ENCODE measurements at regions not wholly inside any gene's neighbourhood (a gene's known extent, or its start where the extent isn't known, plus 50 kb on each side); places are given as distances from the start of the nearest gene placed in this dataset.

DNA sequence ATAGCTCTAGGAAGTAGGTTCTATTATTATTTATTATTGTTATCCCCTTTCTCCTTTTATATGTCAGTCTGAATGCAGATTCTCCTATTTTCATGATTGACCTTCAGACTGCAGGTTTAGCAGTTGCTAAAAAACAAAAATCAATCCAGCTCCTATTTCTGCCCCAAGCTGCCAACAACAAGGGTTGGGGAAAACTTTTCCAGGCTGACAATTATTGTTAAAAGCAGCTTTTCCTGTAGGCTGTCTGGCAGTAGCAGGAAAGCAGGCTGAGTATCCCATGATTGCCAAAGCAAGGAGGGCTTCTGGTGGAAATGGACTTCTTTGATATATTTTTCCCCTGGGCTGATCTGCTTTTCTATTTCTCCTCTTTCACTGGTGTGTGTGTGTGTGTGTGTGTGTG is 78.0 kb upstream of the CTLA4 start:
- no peak for DNase-seq

DNA sequence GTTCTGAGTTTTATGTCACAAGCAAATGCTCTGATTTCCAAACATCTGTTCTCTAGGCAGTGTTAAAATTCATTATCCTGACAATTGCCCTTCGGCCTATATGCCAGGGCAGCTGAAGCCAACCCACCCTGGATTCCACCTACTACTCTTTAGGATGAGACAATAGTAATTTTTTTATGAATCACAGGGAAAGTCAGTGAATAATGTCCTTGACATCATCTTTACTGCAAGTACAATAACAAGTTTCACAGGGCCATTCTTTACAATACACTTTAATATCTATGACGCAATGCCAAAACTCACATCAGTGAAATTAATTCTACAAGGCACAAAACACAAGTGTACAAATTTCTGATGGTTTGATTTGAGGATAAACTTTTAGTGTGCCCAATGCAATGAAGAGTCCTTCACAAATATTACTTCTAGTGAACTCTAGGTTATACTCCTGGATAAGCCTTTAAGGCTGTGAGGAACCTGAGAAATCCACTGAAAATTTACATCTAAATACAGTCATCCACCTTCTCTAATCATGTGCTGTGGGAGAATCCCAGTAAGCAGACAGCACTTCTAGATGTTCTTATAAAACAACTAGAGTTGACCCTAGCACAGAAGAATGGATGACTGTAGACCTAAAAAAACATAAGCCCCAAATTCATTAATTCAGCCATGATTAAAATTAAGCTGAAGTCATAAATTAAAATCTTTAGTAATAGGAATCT is 77.3 kb upstream of the CTLA4 start:
- no peak for DNase-seq

DNA sequence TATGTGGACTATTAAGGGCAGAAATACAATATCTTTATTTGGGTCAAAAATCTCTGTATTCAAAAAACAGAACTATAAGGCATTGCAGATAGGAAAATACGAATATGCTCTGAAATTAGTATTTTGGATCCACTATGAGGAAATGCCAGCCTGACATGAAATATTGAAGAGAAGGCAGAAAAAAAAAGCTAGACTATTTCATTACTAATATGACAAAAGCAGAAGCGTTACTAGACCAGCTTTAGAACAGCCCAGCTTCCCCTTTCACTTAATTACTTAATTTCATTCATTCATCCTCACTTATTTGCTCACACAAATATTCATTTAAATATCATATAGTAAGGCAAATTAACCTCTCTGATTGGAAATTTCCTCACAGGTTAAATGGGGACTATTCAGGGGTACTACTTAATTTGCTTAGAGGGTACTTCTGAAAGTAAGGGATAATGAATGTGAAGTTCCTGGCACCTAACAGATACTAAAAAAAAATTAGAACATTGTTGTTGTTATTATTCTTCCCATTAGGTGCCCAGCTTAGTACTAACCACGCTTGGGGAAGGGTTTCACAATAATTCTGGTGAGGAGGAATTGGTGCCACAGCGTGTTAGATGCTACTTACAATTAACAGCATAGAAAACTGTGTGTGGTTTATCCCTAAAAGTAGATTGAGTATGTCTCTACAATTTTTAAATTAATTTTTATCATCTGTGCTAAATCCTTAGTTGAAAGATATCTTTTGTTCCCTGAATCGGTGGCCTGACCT is 71.1 kb upstream of the CTLA4 start:
- no peak for DNase-seq

DNA sequence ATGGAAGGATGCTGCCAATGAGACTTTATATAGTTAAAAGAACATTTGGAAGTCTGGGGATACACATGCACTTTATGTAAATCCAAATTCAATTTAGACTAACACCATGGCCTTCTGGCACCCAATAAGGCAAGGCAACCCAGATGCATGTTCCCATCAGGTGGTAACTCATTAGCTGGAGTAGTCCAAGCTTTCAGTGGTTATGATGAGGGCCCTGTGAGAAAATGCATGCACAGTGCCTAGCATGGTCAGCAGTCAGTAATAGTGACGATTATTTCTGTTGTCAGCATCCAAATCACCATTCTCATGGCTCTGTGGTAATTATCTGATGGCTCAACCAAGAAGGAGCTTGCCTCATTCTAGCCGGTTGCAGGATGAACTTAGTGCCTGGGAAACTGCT is 70.3 kb upstream of the CTLA4 start:
- DNase-seq: no peak

DNA sequence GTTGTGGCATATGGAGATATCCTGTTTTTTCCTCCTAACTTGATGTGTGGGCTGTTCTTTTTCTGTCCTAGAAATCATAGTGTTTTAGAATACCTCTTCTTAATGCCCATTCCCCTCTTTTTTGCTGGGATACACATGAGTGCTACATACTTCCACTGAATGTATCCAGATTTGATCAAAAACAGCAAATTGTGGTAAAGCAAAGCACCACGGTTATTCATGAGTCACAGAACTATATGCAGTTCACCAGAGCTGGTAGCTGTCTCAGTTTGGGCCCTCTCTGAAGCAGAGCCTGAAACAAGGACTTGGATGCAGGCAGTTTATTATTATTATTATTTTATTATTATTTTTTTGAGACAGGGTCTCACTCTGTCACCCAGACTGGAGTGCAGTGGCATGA is 69.9 kb upstream of the CTLA4 start:
- no peak for DNase-seq

DNA sequence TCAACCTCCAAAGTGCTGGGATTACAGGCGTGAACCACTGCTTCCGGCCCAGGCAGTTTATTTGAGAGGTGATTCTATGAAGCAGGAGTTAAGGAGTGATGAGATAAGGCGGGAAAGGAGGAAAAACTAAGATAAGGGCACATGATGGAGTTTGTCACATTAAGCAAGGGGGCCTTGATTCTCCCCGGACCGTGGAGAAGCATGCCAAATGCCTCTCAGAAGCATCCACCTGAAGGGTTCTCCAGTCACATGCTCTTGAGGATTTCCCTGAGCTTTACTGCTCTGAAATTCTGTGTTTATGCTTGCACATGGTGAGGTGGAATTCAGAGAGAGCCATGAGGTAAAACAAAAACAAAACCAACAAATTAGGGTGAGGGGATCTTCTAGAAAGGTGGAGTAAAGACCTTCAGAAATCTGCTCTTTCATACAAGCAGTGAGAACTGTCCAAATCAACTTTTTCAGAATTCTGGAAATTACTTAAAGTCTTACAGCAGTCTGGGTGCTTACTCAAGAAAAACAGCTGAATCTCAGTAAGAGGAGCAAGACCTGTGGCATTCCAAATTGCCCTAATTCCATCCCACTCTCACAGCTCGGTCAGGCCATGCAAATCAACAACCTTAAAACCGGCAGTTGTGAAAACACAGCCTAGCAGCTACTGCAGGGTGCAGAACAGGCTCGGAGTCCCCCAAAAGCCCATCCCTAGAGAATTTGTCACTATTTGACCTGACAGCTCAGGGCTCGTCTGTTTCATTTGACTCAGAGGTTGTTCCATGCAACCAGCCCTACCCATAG is 69.1 kb upstream of the CTLA4 start:
- DNase-seq: no peak

DNA sequence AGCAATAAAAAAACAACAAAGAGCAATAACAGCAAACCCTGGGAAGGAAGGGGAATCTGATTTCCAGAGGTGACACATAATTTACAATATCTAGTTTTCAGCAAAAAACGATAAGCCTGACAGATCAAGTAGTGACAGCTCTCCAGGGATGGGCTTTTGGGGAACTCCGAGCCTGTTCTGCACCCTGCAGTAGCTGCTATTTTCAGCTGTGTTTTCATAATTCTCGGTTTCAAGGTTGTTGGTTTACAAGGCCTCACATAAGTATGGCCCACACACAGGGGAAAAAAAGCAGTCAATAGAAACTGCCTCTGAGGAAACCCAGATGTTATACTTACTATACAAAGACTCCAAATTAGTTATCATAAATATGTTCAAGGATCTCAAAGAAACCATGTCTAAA is 67.7 kb upstream of the CTLA4 start:
- DNase-seq: no peak

DNA sequence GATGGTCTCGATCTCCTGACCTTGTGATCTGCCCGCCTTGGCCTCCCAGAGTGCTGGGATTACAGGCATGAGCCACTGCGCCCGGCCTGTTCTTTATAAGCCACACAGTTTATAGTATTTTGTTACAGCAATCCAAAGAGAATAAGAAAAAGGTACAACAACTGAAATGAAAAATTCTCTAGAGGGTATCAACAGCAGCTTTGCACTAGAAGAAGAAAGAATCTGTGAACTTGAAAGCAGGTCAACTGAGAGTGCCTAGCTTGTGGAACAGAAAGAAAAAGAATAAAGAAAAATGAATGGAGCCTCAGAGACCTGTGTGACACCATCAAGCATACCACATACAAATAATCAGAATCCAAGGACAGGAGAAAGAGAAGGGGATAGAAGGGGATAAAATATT is 66.8 kb upstream of the CTLA4 start:
- no peak for DNase-seq

DNA sequence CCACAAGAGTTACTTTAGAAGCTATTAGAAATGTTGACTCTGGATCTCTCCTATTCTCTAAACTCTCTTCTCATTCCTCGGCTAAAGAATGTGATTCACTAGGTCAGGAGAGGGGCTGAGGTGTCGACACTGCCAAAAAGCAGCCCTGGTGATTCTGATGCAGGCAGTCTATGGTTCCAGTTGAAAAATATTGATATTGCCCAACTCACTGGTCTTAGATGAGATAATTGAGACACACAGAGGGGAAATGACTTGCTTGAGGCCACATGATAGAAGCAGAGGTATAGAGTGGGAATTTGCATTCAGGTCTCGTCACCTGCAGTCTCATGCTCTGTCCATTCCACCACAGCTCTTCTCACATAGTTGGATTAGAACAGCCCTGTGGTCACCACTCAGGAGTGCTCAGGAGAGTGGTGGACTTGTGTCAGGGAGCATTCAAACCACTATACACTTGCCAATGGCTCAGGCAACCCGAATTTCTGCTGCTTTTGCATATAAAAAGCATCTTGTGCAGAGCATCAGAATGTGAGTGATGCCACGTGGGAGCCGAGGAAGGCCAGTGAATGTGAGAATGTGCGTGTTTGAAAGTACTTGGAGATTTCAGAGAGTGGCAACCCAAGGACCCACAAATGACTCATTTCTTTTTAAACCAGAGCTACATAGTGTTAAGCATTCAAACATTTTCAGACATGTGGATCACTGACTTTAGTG is 65.1 kb upstream of the CTLA4 start:
- no peak for DNase-seq

DNA sequence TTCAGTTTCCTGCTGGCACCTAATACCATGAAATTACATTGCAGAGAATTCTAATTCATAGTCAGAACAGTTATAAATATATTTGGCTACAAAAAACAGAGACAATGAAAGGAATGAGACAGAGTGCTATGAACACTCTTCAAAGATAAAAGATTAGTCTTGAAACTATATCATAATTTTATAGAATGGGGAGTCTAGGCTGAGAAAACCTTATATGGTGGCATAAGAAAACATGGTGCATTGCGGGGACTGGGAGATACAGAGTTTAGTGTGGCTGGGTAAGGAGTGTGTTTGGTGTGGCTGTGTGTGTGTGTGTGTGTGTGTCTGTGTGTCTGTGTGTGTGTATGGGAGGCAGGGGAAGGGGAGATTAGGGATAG is 64.5 kb upstream of the CTLA4 start:
- no peak for DNase-seq

DNA sequence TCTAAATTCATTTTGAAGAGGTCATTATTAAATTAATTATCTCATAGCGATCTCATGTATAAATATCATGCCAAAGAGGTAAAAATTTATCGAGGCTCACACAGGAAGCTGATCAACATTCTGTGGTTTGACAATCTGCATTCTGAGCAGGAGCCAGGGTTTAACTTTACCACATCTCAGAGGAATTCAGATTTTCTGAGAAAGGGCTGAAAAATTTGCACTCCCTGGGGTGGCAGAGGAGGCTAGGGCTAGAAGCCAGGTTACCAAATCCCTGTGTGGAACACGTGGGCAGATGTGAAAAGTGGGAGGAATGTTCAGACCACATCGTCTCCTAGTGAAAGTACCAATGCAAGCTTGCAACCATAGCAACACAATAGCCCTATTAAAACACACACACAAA is 63.5 kb upstream of the CTLA4 start:
- DNase-seq: no peak

DNA sequence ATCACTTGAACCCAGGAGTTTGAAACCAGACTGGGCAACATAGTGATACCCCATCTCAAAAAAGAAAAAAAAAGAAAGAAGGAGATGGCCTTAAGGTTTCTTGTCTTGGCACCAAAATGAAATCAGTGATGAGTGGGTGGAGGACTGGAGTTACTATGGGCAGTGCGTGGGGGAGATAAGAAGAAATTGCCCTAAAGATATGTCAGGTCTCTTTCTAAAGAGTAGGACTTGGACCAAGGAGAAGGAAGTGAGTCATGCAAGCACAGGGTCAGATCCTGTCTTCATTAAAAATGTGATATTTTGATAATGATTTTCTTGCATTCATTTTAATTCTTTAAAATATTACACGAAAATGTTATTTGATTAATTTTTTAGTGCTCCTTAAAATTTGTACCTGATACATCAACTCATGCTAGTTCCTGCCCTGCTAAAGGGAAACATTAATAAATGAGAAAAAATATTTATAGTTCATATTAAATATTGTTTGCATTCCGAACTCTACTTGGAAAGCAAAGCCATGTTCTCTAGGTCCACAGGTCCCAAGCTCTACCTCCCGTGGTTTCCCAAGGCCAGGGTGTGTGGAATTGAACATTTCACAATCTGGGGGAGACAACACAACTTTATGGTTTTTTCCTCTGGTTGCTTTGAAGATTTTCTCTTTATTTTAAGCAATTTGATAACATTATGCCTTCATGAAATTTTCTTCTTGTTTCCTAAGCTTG is 62.6 kb upstream of the CTLA4 start:
- DNase-seq: no peak

DNA sequence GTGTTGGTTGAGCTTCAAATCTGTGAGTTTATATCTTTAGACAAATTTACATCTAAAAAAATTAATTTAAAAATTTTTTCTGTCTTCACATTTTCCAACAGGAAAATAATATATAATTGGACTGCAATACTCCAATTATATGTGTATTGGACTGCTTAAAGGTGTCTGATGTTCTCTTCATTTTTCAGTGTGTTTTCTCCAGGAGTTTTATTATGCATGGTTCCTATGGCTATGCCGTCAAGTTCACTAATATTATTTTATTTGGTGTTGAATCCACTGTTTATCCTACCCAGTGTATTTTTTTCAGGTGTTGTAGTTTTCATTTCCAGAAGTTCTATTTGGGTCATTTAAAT is 62.1 kb upstream of the CTLA4 start:
- DNase-seq: no peak

DNA sequence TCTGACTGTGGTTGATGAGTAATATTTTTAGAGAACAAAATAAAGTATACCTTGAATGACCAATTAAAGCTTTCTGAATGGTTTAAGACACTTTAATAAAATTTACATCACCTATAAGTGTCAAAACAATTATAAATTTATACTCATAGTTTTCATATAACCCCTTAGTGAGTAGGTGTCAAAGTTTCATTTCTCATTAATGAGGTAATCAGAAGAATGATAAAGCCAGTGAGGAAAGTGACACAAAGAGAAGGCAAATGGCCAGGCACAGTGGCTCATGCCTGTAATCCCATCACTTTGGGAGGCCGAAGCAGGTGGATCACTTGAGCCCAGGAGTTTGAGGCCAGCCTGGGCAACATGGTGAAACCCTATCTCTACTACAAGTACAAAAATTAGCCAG is 60.8 kb upstream of the CTLA4 start:
- no peak for DNase-seq

DNA sequence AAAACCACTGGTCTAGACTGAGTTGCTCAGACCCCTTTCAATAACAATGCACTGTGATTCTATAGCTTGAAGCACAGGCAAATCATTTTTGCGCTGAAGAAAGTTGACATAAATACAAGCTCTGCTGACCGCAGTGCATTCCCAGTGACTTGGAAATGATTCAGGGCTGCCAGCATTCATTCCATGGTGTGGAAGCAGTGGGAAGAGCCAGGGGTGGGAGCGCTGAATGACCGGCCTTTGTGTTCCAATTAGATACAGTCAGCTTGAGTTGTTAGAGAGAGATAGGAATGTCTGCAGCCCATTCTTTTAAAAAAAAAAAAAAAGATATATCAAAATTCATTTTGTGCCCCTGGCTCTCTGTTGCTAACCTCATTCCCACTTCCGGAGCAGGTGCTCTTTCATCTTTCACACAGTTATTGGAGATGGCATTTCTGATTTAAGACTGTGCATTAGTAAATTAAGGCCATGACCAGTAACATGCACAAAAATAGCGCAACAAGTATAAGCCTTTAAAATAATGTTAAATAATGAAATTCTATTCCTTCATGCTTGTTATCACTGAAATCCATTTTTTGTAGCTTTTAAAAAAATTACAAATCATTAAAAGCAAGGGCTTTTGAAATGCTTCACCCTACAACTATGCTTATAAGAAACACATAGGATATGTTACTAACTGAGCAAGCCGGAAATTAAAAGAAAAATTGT is 59.4 kb upstream of the CTLA4 start:
- DNase-seq: no peak

DNA sequence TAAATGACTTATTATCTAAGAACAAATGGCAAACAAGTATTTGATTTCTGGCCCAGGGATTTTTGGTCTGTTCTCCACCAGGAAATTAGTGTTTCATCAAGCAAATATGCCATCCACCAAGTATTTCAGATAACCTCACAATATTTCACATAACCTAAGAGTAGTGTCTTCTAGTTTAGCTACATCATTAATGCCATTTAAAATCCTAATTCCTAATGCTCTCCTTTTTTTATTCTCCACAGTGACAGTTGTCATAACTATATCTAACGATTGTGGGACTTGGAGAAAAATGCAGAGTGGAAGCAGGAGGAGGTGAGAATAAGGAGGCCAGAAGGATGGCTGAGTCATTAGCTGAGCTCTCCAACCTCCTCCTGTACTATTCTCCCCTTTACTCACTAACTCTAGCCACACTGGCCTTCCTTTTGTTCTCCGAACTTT is 58.5 kb upstream of the CTLA4 start:
- no peak for DNase-seq

DNA sequence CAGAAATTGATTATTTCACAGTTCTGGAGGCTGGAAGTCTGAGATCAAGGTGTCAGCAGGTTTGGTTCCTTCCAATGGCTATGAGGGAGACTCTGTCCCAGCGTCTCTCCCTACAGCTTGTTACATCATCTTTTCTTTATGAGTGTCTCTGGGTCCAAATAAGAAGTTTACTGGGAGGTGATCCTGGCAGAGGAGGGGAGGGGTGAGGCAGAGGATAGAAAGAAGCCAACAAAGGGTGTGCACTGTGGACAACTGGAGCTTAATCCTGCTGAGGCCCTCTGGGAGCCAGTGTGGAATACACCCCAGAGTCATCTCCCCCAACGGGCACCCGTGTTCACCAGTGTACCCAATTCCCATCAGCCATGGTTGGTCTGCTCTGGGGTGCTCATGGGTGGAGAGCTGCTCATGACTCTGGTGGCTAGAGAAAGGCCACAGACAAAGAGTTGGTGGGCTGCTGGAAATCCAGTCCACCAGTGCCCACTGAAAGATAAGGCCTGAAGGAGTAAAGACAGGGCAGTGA is 57.5 kb upstream of the CTLA4 start:
- no peak for DNase-seq

DNA sequence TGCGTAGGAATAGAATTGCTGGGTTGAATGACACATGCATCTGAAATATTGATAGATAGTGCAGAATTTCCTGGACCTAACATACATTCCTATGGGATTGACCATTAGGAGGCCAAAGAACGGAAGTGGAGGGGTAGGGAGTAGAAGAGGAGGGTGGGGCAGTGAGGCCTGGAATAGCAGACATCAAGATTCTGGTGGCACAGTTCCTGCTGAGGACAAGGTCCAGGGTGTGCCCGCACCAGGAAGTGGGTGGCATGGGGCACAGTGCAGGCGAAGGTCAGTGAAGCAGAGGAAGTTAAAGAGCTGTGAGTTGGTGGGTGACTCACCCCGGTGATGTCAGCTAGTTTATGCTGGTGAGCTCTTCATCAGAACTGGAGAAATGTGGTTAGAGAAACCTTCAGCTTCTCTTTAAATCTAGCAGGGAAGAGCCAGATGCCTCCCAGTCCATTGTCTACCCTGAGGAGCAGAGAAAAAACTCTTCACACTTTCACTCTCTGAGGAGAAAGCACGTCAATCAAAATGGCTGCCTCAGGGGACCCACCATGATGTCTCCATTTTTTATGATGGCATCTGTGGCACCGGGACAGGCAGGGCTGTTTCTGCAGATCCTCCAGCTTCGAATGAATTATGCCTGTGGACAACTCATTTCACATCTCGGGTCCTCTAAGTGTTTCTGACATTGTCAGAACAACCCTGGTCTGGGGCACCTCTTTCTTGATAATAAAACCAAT is 55.9 kb upstream of the CTLA4 start:
- DNase-seq: no peak

DNA sequence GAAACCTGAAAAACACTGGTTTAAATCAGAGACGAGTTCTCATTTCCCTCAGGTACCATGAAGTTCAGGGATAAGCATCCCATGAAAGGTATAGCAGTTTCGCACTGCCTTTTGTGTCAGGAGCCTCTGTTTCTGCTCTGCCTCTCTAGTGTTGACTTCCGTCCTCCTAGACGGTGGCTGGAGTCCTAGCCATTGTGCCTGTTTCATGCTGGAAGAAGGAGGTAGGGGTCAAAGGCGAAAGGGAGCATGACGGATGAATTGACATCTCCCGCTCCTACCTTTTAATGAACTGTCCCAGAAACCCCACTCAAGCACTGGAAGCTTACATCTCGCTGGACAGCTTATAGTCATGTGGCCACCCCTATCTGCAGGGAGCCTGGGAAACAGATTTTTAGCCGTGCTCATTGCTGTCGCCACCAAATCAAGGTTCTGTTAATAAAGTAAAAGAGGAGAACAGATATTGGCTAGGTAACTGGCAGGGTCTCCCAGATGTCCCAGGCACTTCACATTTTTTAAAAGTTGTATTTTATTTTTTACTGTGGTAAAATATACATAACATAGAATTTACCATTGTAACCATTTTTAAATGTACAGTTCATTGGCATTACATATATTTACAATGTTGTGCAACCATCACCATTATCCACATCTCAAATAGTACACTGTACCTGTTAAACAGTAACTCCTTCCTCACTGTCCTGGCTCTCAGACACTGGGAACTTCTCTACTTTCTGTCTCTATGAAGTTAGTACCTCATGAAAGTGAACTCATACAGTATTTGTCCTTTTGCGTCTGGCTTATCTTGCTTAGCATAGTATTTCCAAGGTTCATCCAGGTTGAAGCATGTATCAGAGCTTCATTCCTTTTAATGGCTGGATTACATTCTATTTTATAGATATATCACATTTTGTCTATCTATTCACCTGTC is 55.0 kb upstream of the CTLA4 start:
- DNase-seq: no peak

DNA sequence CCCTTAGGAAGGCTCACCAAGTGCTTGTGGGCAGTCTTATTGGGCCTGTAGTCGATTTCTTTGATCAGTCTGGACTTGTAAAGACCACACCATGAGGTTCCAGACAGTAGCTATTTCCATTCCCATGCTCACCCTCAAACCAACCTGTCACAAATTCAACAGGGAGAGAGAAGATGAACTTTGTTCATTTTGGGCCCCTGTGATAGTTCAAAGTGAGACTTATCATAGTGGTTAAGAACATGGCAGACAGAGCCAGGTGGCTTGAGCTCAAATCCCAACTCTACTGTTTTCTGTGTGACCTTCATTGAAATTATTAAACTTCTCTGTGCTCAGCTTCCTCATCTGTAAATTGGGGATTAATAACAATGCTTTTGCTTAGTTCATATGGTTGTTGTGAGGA is 53.9 kb upstream of the CTLA4 start:
- no peak for DNase-seq

Measured in NCI-H748 treated with DMSO at 0.1 percent for 48 hours (cell line).